Stimulated activated memory B cell treated with anti-CD40 and anti-IgM and Interleukin-4, amounts not matched to agents 10 μg/mL and 1 μg/mL and 100 μg/mL, for 72 hours (primary cell): ENCODE measurements at regions not wholly inside any gene's neighbourhood (a gene's known extent, or its start where the extent isn't known, plus 50 kb on each side); places are given as distances from the start of the nearest gene placed in this dataset.

ENCODE experiments used
- ATAC-seq: fragments of 150-1000 bp; cut with Tn5 transposase; 2 replicates; pipeline ENCODE4 v1.10.0; 2021
- H3K27ac Mint-ChIP-seq: one replicate; pipeline ENCODE4 v1.8.0; 2022; ENCODE audit warnings: mild to moderate bottlenecking, mixed read lengths
- H3K27me3 Mint-ChIP-seq: one replicate; pipeline ENCODE4 v1.8.0; 2022; ENCODE audit warnings: mixed read lengths
- H3K36me3 Mint-ChIP-seq: one replicate; pipeline ENCODE4 v1.8.0; 2022; ENCODE audit warnings: mixed read lengths
- H3K4me1 Mint-ChIP-seq: one replicate; pipeline ENCODE4 v1.8.0; 2022; ENCODE audit warnings: mixed read lengths
- H3K4me3 Mint-ChIP-seq: one replicate; pipeline ENCODE4 v1.8.0; 2022; ENCODE audit warnings: mild to moderate bottlenecking, moderate library complexity, mixed read lengths
- H3K9me3 Mint-ChIP-seq: one replicate; pipeline ENCODE4 v1.8.0; 2022; ENCODE audit warnings: mixed read lengths

DNA sequence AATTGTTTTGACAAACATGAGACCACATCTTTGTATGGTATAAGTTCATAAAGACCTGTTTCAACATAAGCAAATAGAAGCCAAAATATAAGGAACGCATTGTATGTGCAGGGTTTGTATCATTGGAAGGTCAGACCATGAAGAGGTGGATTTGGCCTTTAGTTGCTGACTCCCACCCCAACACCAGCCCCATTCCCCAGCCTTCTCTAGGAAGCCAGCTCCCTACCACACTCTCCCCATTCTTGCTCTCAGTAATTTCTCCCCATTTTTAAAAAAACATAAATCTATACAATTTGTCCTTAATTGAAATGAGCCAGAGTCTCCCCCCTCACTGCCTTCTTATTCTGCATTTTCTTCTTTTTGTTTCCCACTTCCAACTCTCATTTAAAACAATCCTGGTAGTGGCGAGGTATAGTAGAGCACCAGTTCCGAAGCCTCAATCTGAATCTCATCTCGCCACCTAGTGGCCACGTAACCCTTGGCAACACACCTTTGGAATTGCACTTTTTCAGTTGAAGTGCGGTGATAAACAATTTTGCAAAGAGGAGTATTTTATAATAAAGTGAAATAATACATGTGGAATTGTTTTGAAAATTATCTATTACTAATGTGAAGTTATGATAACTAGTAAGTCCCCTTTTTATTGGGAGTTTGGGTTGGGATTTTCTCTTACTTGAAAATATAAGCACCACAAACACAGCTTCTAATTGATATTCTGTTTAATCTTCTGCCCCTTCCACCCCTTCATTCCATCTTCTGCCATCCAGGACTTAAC lies 126.6 kb downstream of the ASB9 start:
- H3K4me1 Mint-ChIP-seq = peaks cover 6% of the 10 kb centered on the region
- H3K4me3 Mint-ChIP-seq = no peak overlapping the region
- no peaks in the 10 kb centered on the region for H3K9me3 Mint-ChIP-seq
- H3K27ac Mint-ChIP-seq = no peak overlapping the region
- H3K36me3 Mint-ChIP-seq = no peaks in the 10 kb centered on the region
- peak; percentile 54 for ATAC-seq
- H3K27me3 Mint-ChIP-seq = no peaks in the 10 kb centered on the region

DNA sequence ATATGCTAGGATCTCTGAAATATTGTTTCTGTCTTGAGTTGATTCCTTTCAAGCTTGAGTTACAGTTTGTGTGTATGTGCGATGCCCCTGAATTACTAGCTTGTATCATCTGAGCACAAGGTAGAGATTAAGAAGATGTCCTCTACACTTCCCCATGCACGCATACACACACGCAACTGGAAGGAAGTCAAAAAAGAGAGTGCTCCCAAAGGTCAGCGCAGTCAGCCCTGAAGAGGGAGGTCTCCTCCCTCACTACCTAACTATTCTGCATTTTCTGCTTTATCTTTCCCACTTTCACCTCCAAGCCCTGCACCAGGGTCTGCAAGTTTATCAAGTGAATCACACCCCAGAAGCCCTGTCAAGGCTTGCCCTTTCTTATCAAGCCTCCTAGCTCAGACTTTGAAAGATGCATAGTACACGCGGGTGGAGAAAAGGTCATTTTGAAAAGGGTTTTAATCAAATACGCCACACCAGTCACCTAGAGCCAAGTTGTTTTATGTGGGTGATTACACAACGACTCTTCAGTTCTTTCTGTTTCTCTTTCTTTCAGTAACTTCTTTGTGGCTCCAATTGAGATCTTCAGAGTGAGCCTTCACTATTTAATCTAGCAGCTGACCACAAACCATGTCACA lies 127.7 kb downstream of the ASB9 start:
- Mint-ChIP-seq H3K27ac (no peak overlapping the region), H3K4me3 (no peak overlapping the region), H3K27me3 (no peaks in the 10 kb centered on the region), H3K9me3 (no peaks in the 10 kb centered on the region), H3K36me3 (no peaks in the 10 kb centered on the region), H3K4me1 (peaks cover 6% of the 10 kb centered on the region)
- no peak for ATAC-seq

DNA sequence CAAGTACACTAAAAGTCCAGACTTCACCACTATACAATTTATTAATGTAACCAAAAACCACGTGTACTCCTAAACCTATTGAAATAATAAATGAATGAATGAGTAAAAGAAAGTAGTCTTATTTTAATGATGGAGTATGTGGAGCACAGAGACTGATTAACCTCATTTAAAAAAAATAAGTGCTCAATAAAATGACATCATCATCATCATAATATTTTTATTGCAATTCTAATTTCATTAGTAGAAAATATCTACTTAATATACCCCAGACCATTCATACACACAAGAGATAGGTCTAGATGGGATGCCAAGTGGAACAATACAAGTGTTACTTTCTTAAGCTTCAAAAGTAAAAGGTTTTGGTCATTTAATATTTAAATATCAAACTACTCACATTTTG lies 133.1 kb downstream of the ASB9 start:
- Mint-ChIP-seq H3K27me3 (peaks cover 10% of the 10 kb centered on the region), H3K9me3 (no peaks in the 10 kb centered on the region), H3K4me3 (no peak overlapping the region), H3K36me3 (no peaks in the 10 kb centered on the region), H3K4me1 (no peaks in the 10 kb centered on the region), H3K27ac (no peak overlapping the region)
- no peak for ATAC-seq

DNA sequence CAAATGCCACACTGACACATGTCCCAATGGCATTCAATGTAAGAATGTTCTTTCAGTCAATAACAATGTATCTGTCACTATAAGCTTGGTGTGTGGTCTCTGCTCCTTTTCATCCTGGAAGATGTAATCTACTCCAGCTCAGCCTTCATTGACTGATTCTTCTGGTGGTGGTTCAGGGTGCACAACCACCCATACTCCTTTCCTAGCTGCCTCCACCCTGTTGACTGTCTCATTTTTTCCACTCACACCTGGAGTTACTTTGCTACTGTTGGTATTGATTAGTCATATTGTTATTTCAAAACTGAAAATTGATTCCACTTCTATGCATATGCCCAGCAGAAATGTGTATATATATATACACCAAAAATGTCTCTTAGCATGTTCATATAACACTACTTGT lies 140.5 kb downstream of the ASB9 start:
- no peaks in the 10 kb centered on the region for H3K4me1 Mint-ChIP-seq
- no peak for ATAC-seq
- no peak overlapping the region for H3K4me3 Mint-ChIP-seq
- H3K27ac Mint-ChIP-seq = no peak overlapping the region
- no peaks in the 10 kb centered on the region for H3K36me3 Mint-ChIP-seq
- no peaks in the 10 kb centered on the region for H3K9me3 Mint-ChIP-seq
- peaks cover 10% of the 10 kb centered on the region for H3K27me3 Mint-ChIP-seq

DNA sequence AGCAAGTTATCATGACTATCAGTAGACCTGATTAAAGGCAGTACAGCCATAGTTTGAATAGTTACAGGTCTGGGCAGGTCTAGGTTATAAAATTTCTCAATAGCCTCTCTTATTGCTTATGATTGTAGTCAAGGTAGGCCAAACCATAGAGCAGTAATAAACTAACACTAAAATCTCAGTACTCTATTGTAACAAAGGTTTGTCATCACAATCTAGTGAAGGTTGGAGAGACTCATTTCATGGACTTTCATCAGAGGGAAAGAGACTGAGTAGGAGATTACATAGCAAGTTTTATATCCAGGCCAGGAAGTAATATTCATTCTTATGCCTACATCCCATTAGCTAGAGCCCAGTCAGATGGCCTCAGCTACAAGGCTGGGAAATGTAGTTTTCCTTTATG lies 141.0 kb downstream of the ASB9 start:
- Mint-ChIP-seq H3K4me3 (no peak overlapping the region), H3K27ac (no peak overlapping the region), H3K4me1 (no peaks in the 10 kb centered on the region), H3K9me3 (no peaks in the 10 kb centered on the region), H3K36me3 (no peaks in the 10 kb centered on the region), H3K27me3 (peaks cover 10% of the 10 kb centered on the region)
- no peak for ATAC-seq

DNA sequence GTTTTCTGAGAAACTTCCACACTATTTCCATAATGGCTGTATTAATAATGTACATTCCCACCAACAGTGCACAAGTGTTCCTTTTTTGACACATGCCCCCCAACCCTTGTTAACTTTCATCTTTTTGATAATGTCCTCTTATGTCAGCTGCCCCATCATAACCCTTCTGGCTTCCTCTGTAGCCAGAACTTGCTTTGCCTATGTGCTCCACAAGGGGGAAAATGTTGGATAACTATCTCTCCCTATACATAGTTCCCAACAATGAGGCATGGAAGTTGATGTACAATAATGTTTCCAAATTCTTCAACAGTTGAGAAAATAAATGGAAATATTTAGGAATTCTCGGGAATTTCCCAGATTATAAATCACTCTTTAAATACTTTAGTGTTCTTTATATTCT lies 142.9 kb downstream of the ASB9 start:
- ATAC-seq = no peak
- H3K27ac Mint-ChIP-seq = no peak overlapping the region
- H3K27me3 Mint-ChIP-seq = no peaks in the 10 kb centered on the region
- no peak overlapping the region for H3K4me3 Mint-ChIP-seq
- H3K4me1 Mint-ChIP-seq = no peaks in the 10 kb centered on the region
- H3K36me3 Mint-ChIP-seq = no peaks in the 10 kb centered on the region
- H3K9me3 Mint-ChIP-seq = no peaks in the 10 kb centered on the region

DNA sequence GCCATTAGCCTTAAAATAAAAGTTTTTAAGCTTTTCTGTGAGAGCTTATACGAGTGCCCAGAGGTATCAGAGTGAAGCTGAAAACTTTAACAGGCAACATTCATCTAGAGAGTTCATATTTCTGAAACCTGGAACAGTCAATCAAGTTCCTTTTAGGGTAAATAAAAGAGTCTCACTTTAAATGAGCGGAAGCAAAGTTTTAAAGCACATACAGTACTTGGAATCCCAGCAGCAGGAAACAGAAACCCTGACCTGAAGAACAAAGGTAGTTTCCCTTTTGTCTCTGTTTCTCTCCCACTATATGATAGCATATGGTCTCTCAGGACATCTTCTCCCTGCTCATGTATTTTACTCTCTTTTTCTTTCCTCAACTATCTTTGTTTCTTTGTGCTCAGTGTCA lies 153.0 kb downstream of the ASB9 start:
- H3K4me1 Mint-ChIP-seq = no peaks in the 10 kb centered on the region
- no peaks in the 10 kb centered on the region for H3K9me3 Mint-ChIP-seq
- no peak for ATAC-seq
- H3K4me3 Mint-ChIP-seq = no peak overlapping the region
- no peaks in the 10 kb centered on the region for H3K36me3 Mint-ChIP-seq
- no peaks in the 10 kb centered on the region for H3K27me3 Mint-ChIP-seq
- no peak overlapping the region for H3K27ac Mint-ChIP-seq

DNA sequence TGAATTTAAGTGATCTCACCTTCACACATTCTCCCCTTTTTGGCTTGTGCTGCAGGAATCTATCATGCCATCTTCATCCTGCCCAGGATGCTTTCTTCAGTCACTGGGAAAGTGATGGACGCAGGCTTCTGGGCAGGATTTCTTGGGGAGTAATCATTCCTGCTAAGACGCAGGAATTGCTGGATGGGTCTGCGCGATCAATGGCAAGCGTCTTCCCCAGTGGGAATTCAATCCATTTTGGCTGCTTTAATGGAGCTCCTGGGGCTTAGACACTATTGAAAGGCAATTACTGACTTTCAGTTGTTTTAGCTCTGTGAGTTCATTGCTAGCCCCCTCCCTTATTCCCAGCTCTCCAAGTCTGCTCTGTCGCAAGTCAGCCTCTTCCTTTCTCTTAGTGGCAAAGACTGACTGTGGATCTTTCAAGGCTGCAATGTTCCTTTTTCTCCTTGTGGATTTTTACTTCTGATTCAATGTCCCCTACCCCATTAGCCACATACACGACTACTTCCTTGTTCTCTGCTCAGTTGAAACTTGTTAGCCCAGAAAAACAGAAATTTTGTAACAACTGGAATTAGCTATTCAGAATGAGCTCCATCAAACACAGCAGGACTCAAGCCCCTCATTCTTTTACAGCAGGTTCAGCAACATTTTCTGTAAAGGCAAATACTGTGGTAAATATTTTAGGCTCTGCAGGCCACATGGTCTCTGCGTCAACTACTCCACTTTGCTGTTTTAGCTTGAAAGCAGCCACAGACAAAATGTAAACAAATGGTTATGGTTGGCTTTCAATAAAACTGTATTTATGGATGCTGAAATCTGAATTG lies 154.9 kb downstream of the ASB9 start:
- ATAC-seq = no peak
- Mint-ChIP-seq H3K9me3 (no peaks in the 10 kb centered on the region), H3K27me3 (no peaks in the 10 kb centered on the region), H3K36me3 (no peaks in the 10 kb centered on the region), H3K4me3 (no peak overlapping the region), H3K27ac (no peak overlapping the region), H3K4me1 (no peaks in the 10 kb centered on the region)

DNA sequence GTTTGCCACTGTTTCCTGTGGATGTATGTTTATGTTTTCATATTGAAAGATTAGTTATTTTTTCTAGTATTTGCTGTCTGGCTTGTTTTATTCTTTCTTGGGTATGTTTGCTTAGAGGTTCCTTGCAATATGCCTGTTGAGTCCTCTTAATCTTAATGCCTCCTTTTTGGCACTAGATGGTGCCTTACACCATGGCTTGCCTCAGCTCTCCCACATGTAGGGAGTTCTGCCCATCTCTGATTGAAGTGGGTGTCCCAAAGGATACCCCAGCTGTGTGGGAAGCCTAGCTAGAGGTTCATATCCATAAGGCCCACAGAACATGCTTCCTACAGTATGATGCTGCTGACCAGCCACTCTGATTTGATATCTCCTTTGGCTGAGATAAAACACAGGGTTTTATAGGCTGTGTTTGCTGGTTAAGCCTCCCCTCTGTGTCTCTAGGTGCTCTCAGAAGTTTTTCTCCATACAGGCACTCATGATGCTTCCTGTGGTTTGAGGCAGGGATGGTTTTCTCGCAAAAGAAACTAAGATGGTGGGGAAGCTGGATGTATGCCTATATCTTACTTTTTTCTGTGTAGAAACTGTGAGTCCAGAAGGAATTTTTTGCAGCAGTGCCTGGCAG lies 162.4 kb downstream of the ASB9 start:
- no peak overlapping the region for H3K4me3 Mint-ChIP-seq
- H3K27me3 Mint-ChIP-seq = no peaks in the 10 kb centered on the region
- H3K36me3 Mint-ChIP-seq = no peaks in the 10 kb centered on the region
- no peak overlapping the region for H3K27ac Mint-ChIP-seq
- peaks cover 5% of the 10 kb centered on the region for H3K9me3 Mint-ChIP-seq
- H3K4me1 Mint-ChIP-seq = no peaks in the 10 kb centered on the region
- no peak for ATAC-seq

DNA sequence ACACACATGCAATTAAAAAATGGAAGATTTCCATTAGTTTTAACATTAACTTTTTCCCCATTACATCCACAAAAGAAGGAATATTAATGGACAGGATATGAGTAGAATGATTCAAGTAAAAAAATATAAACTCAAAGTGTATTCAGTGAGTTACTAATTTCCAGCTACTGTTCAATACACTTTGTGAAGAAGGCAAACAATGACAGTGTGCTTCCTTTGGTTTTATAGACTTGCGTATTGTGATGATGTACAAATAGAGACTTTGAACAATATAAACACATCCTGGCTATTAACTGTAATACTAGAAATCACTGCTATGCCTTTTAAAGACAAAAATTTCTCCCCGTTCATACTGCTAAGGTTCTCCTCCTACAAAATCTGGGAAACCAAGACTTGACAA lies 171.4 kb downstream of the ASB9 start:
- Mint-ChIP-seq H3K4me3 (no peak overlapping the region), H3K4me1 (no peaks in the 10 kb centered on the region), H3K27ac (no peak overlapping the region), H3K36me3 (no peaks in the 10 kb centered on the region), H3K27me3 (no peaks in the 10 kb centered on the region), H3K9me3 (peaks cover under 1% of the 10 kb centered on the region)
- no peak for ATAC-seq

DNA sequence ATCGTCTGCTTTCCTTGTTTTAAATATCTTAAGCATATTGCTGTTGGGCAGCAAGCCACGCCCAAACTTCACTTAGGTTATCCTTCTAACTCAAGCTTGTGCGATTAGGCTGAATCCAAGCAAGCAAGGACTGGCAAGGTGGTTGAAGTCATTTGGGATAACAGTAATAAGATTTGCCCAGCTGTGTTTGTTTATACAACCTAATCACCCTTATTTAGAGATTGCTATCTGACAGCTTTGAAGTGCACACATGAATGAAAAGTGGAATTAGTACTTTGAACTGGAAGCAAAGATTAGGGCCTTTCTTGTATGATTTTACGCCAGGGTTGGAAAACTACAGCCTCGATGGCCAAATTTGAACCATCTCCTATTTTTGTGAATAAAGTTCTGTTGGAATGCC lies 182.1 kb downstream of the ASB9 start:
- Mint-ChIP-seq H3K27me3 (peaks cover 9% of the 10 kb centered on the region), H3K36me3 (no peaks in the 10 kb centered on the region), H3K9me3 (peaks cover 6% of the 10 kb centered on the region), H3K4me1 (no peaks in the 10 kb centered on the region), H3K27ac (no peak overlapping the region), H3K4me3 (no peak overlapping the region)
- no peak for ATAC-seq

DNA sequence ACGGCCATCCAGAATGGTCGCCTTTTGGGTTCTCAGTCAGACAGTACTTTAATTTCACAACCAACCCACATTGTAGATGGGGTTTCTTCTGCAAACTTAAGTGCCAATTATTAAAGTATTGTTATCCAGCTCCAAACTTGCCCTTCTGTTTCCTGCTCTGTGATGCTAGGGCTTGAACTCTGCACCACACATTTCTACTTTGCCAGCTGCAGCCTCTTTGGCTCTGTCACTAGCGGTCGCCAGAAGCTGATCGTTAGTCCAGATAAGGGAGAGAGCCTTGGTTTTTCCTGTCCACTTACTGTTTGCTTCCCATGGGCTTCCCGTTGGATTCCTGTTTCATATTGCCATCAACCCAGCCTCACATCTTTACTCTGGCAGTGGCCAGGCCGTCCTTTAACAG lies 196.6 kb downstream of the ASB9 start:
- no peak for ATAC-seq
- Mint-ChIP-seq H3K4me3 (no peak overlapping the region), H3K4me1 (no peaks in the 10 kb centered on the region), H3K27me3 (no peaks in the 10 kb centered on the region), H3K36me3 (no peaks in the 10 kb centered on the region), H3K27ac (no peak overlapping the region), H3K9me3 (no peaks in the 10 kb centered on the region)

DNA sequence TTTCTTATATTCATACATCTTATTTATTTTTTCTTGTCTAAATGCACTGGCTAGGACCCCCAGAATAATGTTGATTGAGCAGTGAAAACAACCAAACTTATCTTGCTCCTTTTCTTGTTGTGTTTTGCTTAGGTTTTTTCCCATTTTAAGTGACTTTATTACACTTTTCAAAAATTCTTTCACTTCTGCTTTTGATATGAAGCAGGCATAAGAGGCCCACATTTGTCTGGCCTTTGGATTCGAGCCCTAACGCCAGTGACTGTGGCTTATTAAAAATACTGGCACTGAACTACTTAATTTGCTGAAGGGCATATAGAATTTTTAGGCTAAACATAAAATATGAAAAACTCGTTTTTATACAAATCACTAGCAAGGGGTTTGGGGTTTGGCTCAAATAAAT lies 197.0 kb downstream of the ASB9 start:
- no peaks in the 10 kb centered on the region for H3K4me1 Mint-ChIP-seq
- H3K4me3 Mint-ChIP-seq = no peak overlapping the region
- H3K27me3 Mint-ChIP-seq = no peaks in the 10 kb centered on the region
- H3K9me3 Mint-ChIP-seq = no peaks in the 10 kb centered on the region
- no peak for ATAC-seq
- H3K27ac Mint-ChIP-seq = no peak overlapping the region
- H3K36me3 Mint-ChIP-seq = no peaks in the 10 kb centered on the region

DNA sequence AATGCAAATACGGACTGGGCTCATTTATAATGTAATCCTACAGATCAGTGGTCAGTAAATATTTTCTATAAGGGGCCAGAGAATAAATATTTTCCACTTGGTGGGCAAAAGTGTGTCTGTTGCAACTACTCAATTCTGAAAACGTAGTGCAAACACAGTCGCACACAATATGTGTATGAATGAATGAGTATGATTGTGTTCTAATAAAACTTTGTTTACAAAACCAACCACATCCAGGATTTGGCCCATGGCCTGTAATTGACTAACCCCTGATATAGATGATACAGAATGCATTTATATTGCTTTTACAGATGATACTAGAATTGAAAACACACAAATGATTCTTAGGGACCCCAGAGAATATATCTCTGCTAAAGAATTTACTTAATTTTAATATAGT lies 197.6 kb downstream of the ASB9 start:
- H3K9me3 Mint-ChIP-seq = no peaks in the 10 kb centered on the region
- H3K27ac Mint-ChIP-seq = no peak overlapping the region
- no peaks in the 10 kb centered on the region for H3K36me3 Mint-ChIP-seq
- H3K4me3 Mint-ChIP-seq = no peak overlapping the region
- ATAC-seq = no peak
- no peaks in the 10 kb centered on the region for H3K27me3 Mint-ChIP-seq
- H3K4me1 Mint-ChIP-seq = no peaks in the 10 kb centered on the region

DNA sequence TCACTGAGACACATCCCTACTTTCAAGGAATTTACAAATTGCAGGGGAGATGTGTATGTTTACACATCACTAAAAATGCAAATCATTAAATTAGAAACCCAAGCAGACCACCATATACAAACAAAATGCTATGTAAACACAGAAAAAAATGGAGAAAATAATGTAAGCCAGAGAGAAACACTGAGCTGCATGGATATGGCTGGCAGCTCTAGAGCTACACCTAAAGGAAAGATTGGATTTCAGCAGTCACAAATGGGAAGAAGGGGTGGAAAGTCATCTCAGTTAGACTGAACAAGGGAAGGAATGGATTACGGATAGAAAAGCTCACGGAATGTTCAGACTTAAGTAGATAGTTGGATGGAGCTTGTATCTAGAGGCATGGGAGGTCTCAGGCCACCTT lies 186.3 kb downstream of the MOSPD2 start:
- Mint-ChIP-seq H3K36me3 (no peaks in the 10 kb centered on the region), H3K27me3 (peaks cover 12% of the 10 kb centered on the region), H3K27ac (no peak overlapping the region), H3K9me3 (no peaks in the 10 kb centered on the region), H3K4me3 (no peak overlapping the region), H3K4me1 (no peaks in the 10 kb centered on the region)
- no peak for ATAC-seq
